HepG2 (cell line): ENCODE measurements at regions not wholly inside any gene's neighbourhood (a gene's known extent, or its start where the extent isn't known, plus 50 kb on each side); places are given as distances from the start of the nearest gene placed in this dataset.

Experiments used
- GATAD2A ChIP-seq: IDR thresholded peaks from 2 replicates; pipeline ENCODE4 v1.6.1; 2016
- HMG20A ChIP-seq: IDR thresholded peaks from 2 replicates; pipeline ENCODE4 v1.6.1; 2016; ENCODE audit warnings: borderline replicate concordance
- PRMT3 ChIP-seq: sonication (generic); formaldehyde crosslinking; IDR thresholded peaks from 2 replicates; pipeline ENCODE4 v1.8.1; 2022; ENCODE audit warnings: low read depth, mild to moderate bottlenecking, moderate library complexity, missing genetic modification reagents, borderline replicate concordance
- ZNF121 ChIP-seq: sonication (generic); formaldehyde crosslinking; IDR thresholded peaks from 2 replicates; pipeline ENCODE4 v1.5.0; 2020; ENCODE audit warnings: mild to moderate bottlenecking, missing genetic modification reagents
- ZNF225 ChIP-seq: sonication (generic); formaldehyde crosslinking; IDR thresholded peaks from 2 replicates; pipeline ENCODE4 v1.4.0; 2020; ENCODE audit warnings: mild to moderate bottlenecking, missing genetic modification reagents
- ZSCAN9 ChIP-seq: IDR thresholded peaks from 2 replicates; pipeline ENCODE4 v1.6.1; 2016; ENCODE audit warnings: borderline replicate concordance
- TF ChIP-seq, protein P1 (sequence below), 2 experiments: fragments of 450-650 bp in 1 of 2; sonication (generic) in 1 of 2; formaldehyde crosslinking in 1 of 2; IDR thresholded peaks; 2 replicates each; pipeline versions ENCODE4 v1.6.1 to v1.8.0; 2016 to 2022; ENCODE audit warnings: antibody characterized with exemption in 1 of 2, mild to moderate bottlenecking in 1 of 2, missing genetic modification reagents in 1 of 2
- TF ChIP-seq, protein P2 (sequence below): IDR thresholded peaks from 2 replicates; pipeline ENCODE4 v1.6.1; 2016; ENCODE audit warnings: low read depth
- TF ChIP-seq, protein P3 (sequence below): sonication (generic); formaldehyde crosslinking; IDR thresholded peaks from 2 replicates; pipeline ENCODE4 v1.8.1; 2023; ENCODE audit warnings: mild to moderate bottlenecking, missing genetic modification reagents
- TF ChIP-seq, protein P4 (sequence below): sonication (generic); formaldehyde crosslinking; IDR thresholded peaks from 2 replicates; pipeline ENCODE4 v1.4.0; 2020; ENCODE audit warnings: missing genetic modification reagents
- TF ChIP-seq, protein P5 (sequence below): IDR thresholded peaks from 2 replicates; pipeline ENCODE4 v1.4.0; 2020; ENCODE audit warnings: mild to moderate bottlenecking, missing genetic modification reagents

DNA sequence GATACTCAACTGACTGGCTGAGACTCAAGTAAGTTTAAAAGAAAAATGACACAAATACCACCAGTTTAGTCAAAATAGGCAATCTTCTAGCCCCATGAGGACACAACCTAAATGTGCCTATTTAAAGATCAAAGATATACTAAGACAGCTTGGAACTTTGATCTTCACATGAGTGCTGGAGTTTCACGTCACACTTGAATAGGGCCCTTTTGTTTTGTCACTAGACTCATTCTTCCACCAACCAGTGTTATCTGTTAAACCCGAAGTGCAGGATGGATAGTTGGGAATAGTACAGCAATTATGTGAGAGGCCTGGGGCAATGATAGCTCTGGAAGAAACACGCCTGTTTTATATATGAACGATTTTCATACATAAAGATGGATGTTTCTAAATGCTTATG is 792.8 kb upstream of the NUDT12 start (continued):
- TF ChIP-seq, protein P1, sequence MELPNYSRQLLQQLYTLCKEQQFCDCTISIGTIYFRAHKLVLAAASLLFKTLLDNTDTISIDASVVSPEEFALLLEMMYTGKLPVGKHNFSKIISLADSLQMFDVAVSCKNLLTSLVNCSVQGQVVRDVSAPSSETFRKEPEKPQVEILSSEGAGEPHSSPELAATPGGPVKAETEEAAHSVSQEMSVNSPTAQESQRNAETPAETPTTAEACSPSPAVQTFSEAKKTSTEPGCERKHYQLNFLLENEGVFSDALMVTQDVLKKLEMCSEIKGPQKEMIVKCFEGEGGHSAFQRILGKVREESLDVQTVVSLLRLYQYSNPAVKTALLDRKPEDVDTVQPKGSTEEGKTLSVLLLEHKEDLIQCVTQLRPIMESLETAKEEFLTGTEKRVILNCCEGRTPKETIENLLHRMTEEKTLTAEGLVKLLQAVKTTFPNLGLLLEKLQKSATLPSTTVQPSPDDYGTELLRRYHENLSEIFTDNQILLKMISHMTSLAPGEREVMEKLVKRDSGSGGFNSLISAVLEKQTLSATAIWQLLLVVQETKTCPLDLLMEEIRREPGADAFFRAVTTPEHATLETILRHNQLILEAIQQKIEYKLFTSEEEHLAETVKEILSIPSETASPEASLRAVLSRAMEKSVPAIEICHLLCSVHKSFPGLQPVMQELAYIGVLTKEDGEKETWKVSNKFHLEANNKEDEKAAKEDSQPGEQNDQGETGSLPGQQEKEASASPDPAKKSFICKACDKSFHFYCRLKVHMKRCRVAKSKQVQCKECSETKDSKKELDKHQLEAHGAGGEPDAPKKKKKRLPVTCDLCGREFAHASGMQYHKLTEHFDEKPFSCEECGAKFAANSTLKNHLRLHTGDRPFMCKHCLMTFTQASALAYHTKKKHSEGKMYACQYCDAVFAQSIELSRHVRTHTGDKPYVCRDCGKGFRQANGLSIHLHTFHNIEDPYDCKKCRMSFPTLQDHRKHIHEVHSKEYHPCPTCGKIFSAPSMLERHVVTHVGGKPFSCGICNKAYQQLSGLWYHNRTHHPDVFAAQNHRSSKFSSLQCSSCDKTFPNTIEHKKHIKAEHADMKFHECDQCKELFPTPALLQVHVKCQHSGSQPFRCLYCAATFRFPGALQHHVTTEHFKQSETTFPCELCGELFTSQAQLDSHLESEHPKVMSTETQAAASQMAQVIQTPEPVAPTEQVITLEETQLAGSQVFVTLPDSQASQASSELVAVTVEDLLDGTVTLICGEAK (IDR thresholded peaks at IDR 0.05), result no peak
- TF ChIP-seq, protein P1 (CRISPR knock-in tag; IDR thresholded peaks at IDR 0.05), result no peak
- TF ChIP-seq, protein P2, sequence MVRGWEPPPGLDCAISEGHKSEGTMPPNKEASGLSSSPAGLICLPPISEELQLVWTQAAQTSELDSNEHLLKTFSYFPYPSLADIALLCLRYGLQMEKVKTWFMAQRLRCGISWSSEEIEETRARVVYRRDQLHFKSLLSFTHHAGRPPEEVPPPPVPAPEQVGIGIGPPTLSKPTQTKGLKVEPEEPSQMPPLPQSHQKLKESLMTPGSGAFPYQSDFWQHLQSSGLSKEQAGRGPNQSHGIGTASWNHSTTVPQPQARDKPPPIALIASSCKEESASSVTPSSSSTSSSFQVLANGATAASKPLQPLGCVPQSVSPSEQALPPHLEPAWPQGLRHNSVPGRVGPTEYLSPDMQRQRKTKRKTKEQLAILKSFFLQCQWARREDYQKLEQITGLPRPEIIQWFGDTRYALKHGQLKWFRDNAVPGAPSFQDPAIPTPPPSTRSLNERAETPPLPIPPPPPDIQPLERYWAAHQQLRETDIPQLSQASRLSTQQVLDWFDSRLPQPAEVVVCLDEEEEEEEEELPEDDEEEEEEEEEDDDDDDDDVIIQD (CRISPR knock-in tag), result no peak
- TF ChIP-seq ZSCAN9, result no peak
- TF ChIP-seq, protein P3, sequence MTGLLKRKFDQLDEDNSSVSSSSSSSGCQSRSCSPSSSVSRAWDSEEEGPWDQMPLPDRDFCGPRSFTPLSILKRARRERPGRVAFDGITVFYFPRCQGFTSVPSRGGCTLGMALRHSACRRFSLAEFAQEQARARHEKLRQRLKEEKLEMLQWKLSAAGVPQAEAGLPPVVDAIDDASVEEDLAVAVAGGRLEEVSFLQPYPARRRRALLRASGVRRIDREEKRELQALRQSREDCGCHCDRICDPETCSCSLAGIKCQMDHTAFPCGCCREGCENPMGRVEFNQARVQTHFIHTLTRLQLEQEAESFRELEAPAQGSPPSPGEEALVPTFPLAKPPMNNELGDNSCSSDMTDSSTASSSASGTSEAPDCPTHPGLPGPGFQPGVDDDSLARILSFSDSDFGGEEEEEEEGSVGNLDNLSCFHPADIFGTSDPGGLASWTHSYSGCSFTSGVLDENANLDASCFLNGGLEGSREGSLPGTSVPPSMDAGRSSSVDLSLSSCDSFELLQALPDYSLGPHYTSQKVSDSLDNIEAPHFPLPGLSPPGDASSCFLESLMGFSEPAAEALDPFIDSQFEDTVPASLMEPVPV (CRISPR knock-in tag), result no peak
- no peak for TF ChIP-seq GATAD2A (CRISPR knock-in tag)
- TF ChIP-seq ZNF225, result no peak
- TF ChIP-seq, protein P4, sequence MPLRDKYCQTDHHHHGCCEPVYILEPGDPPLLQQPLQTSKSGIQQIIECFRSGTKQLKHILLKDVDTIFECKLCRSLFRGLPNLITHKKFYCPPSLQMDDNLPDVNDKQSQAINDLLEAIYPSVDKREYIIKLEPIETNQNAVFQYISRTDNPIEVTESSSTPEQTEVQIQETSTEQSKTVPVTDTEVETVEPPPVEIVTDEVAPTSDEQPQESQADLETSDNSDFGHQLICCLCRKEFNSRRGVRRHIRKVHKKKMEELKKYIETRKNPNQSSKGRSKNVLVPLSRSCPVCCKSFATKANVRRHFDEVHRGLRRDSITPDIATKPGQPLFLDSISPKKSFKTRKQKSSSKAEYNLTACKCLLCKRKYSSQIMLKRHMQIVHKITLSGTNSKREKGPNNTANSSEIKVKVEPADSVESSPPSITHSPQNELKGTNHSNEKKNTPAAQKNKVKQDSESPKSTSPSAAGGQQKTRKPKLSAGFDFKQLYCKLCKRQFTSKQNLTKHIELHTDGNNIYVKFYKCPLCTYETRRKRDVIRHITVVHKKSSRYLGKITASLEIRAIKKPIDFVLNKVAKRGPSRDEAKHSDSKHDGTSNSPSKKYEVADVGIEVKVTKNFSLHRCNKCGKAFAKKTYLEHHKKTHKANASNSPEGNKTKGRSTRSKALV (CRISPR knock-in tag), result no peak
- TF ChIP-seq ZNF121 (CRISPR knock-in tag), result no peak
- peak; percentile 39; the same call in 1 of the 2 replicates for TF ChIP-seq HMG20A (CRISPR knock-in tag)
- no peak for TF ChIP-seq PRMT3 (CRISPR knock-in tag)
- TF ChIP-seq, protein P5, sequence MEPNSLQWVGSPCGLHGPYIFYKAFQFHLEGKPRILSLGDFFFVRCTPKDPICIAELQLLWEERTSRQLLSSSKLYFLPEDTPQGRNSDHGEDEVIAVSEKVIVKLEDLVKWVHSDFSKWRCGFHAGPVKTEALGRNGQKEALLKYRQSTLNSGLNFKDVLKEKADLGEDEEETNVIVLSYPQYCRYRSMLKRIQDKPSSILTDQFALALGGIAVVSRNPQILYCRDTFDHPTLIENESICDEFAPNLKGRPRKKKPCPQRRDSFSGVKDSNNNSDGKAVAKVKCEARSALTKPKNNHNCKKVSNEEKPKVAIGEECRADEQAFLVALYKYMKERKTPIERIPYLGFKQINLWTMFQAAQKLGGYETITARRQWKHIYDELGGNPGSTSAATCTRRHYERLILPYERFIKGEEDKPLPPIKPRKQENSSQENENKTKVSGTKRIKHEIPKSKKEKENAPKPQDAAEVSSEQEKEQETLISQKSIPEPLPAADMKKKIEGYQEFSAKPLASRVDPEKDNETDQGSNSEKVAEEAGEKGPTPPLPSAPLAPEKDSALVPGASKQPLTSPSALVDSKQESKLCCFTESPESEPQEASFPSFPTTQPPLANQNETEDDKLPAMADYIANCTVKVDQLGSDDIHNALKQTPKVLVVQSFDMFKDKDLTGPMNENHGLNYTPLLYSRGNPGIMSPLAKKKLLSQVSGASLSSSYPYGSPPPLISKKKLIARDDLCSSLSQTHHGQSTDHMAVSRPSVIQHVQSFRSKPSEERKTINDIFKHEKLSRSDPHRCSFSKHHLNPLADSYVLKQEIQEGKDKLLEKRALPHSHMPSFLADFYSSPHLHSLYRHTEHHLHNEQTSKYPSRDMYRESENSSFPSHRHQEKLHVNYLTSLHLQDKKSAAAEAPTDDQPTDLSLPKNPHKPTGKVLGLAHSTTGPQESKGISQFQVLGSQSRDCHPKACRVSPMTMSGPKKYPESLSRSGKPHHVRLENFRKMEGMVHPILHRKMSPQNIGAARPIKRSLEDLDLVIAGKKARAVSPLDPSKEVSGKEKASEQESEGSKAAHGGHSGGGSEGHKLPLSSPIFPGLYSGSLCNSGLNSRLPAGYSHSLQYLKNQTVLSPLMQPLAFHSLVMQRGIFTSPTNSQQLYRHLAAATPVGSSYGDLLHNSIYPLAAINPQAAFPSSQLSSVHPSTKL (CRISPR knock-in tag), result peak; percentile 42; the same call in 1 of the 2 replicates
